ENCODE measurements at regions not wholly inside any gene's neighbourhood (a gene's known extent, or its start where the extent isn't known, plus 50 kb on each side); places are given as distances from the start of the nearest gene placed in this dataset.

DNA sequence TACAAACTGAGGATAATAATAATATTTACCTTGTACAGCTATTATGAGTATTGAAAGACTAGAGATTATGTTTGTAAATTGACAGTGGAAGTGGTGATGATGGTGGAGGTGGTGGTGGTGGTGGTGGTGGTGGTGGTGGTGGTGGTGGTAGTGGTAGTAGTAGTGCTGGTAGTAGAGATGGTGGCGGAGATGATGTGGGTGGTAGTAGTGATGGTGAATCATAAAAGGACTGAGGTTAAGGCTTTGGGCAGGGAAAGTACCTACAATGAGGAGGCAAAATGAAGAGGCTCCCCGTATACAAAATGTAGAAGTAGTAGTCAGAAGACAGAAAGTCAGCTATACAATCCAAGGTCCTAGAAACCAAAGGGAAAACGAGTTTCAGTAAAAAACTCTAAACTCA is 214.1 kb downstream of the BCOR start:
- TF ChIP-seq POLR2A (IDR thresholded peaks at IDR 0.05; ENCODE audit: borderline replicate concordance, extremely low read depth, insufficient read depth, insufficient read length) (no peak), MAX (IDR thresholded peaks at IDR 0.05) (no peak), SIN3A (IDR thresholded peaks at IDR 0.05; ENCODE audit: low read depth) (no peak), CEBPB (IDR thresholded peaks at IDR 0.05; ENCODE audit: low read depth) (no peak), POLR2AphosphoS5 (IDR thresholded peaks at IDR 0.05; ENCODE audit: low read depth, low read length) (no peak), EZH2phosphoT487 (IDR thresholded peaks at IDR 0.05; ENCODE audit: borderline replicate concordance) (no peak)
- TF ChIP-seq, protein P1, sequence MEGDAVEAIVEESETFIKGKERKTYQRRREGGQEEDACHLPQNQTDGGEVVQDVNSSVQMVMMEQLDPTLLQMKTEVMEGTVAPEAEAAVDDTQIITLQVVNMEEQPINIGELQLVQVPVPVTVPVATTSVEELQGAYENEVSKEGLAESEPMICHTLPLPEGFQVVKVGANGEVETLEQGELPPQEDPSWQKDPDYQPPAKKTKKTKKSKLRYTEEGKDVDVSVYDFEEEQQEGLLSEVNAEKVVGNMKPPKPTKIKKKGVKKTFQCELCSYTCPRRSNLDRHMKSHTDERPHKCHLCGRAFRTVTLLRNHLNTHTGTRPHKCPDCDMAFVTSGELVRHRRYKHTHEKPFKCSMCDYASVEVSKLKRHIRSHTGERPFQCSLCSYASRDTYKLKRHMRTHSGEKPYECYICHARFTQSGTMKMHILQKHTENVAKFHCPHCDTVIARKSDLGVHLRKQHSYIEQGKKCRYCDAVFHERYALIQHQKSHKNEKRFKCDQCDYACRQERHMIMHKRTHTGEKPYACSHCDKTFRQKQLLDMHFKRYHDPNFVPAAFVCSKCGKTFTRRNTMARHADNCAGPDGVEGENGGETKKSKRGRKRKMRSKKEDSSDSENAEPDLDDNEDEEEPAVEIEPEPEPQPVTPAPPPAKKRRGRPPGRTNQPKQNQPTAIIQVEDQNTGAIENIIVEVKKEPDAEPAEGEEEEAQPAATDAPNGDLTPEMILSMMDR (IDR thresholded peaks at IDR 0.05 in 2 of 3, conservative IDR thresholded peaks at IDR 0.05 in 1 of 3; ENCODE audit: borderline replicate concordance in 1 of 3, insufficient read depth in 1 of 3, low read depth in 2 of 3, low read length in 2 of 3), result no peak

Measured in HCT116 (cell line).